Astrocyte (in vitro differentiated cells and primary cell): ENCODE measurements at regions not wholly inside any gene's neighbourhood (a gene's known extent, or its start where the extent isn't known, plus 50 kb on each side); places are given as distances from the start of the nearest gene placed in this dataset.

ENCODE experiments used
- DNase-seq: peaks from one replicate; pipeline ENCODE4 v3.0.0-alpha.2; 2010; ENCODE audit warnings: low read depth
- FAIRE-seq: peaks from 2 replicates; lab custom pipeline; 2011; peaks lifted over from hg19 to GRCh38; lab: Jason Lieb, UNC
- H2AFZ ChIP-seq: 2 replicates; pipeline ENCODE4 v1.6.0; 2012; ENCODE audit warnings: low read depth, low read length, inconsistent platforms
- H3K27ac ChIP-seq: 2 replicates; pipeline ENCODE4 v1.5.1; 2011; ENCODE audit warnings: low read depth, low read length, inconsistent platforms
- H3K27me3 ChIP-seq: 2 replicates; pipeline ENCODE4 v1.6.0; 2011; ENCODE audit warnings: low read length, inconsistent platforms; ENCODE audit not compliant: insufficient read depth
- H3K36me3 ChIP-seq: 2 replicates; pipeline ENCODE4 v1.5.1; 2011; ENCODE audit warnings: low read length, inconsistent platforms; ENCODE audit not compliant: insufficient read depth
- H3K4me1 ChIP-seq: 2 replicates; pipeline ENCODE4 v1.5.1; 2011; ENCODE audit warnings: low read length, inconsistent platforms; ENCODE audit not compliant: insufficient read depth
- H3K4me2 ChIP-seq: 2 replicates; pipeline ENCODE4 v1.6.0; 2012; ENCODE audit warnings: low read length, inconsistent platforms
- H3K4me3 ChIP-seq: 2 replicates; pipeline ENCODE4 v1.5.1; 2011; ENCODE audit warnings: low read depth, mild to moderate bottlenecking, low read length, inconsistent platforms; ENCODE audit not compliant: insufficient read depth
- H3K79me2 ChIP-seq: 2 replicates; pipeline ENCODE4 v1.6.0; 2012; ENCODE audit warnings: mild to moderate bottlenecking, low read length, inconsistent platforms; ENCODE audit not compliant: insufficient read depth
- H3K9ac ChIP-seq: 2 replicates; pipeline ENCODE4 v1.6.0; 2012; ENCODE audit warnings: mild to moderate bottlenecking, low read length, inconsistent platforms
- H3K9me3 ChIP-seq: 2 replicates; pipeline ENCODE4 v1.5.1; 2012; ENCODE audit warnings: low read depth, mild to moderate bottlenecking, low read length, inconsistent platforms; ENCODE audit not compliant: insufficient read depth
- H4K20me1 ChIP-seq: 2 replicates; pipeline ENCODE4 v1.6.0; 2012; ENCODE audit warnings: low read length, inconsistent platforms; ENCODE audit not compliant: insufficient read depth
- H3K27ac Mint-ChIP-seq: one replicate; pipeline ENCODE4 v1.8.0; 2021; ENCODE audit warnings: mild to moderate bottlenecking, mixed read lengths; ENCODE audit not compliant: unreplicated experiment
- H3K27me3 Mint-ChIP-seq: one replicate; pipeline ENCODE4 v1.8.0; 2021; ENCODE audit warnings: low read depth, mixed read lengths; ENCODE audit not compliant: unreplicated experiment
- H3K36me3 Mint-ChIP-seq: one replicate; pipeline ENCODE4 v1.8.0; 2021; ENCODE audit warnings: low read depth, mixed read lengths; ENCODE audit not compliant: unreplicated experiment
- H3K4me1 Mint-ChIP-seq: one replicate; pipeline ENCODE4 v1.8.0; 2021; ENCODE audit warnings: low read depth, mixed read lengths; ENCODE audit not compliant: unreplicated experiment
- H3K4me3 Mint-ChIP-seq: one replicate; pipeline ENCODE4 v1.8.0; 2021; ENCODE audit warnings: mild to moderate bottlenecking, moderate library complexity, mixed read lengths; ENCODE audit not compliant: unreplicated experiment
- H3K9me3 Mint-ChIP-seq: one replicate; pipeline ENCODE4 v1.8.0; 2021; ENCODE audit warnings: mild to moderate bottlenecking, mixed read lengths; ENCODE audit not compliant: unreplicated experiment
- EZH2 ChIP-seq: IDR thresholded peaks from 2 replicates; pipeline ENCODE4 v1.6.1; 2012; ENCODE audit warnings: mild to moderate bottlenecking, low read length, inconsistent platforms; ENCODE audit not compliant: insufficient read depth
- TF ChIP-seq, protein P1 (sequence below): IDR thresholded peaks from 2 replicates; pipeline ENCODE4 v1.5.1; 2011; ENCODE audit warnings: low read depth, mild to moderate bottlenecking, inconsistent platforms, low read length, moderate library complexity; ENCODE audit not compliant: insufficient read depth

DNA sequence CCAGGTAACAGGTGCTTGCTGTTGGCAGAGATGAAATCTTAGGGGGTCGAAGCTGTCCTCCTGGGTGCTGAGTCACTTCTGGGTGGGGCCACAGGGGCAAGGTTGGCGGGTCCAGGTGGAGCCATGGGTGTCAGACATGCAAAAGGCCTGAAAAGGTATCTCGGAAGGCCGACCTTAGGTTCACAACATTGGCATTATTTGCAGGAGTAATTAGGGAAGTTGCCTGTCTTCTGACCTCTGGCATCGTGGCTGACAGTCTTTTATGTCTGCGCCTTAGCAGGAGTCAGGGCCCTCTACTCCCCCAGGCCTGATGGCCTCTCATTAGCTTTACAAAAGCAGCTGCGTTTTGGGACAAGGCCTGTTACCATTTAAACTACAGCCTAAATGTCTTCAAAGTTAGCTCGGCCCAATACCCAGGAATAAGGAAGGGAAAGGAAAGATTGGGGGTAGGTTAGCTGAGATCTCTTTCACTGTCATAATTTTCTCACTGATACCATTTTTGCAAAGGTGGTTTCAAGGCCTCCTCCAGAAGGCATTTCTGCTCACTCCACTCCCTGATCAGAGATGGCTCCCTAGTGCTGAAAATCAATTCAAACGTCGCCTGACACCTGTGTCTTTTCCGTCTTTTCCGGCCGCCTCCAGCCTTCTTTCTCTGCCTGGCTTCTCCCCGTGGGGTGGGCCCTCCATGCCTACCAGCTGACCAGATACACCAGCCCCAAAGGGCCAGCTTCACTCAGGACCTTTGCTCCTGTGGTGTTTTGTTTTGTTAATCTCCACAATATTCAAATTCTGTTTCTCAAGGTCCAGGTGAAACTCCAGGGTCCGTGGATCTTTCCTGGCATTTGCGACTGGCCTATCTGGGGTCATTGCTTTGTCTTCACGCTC is 90.8 kb downstream of the RHOB start:
- Histone ChIP-seq H3K9ac (no peak overlapping the region), H3K4me3 (no peak overlapping the region), H3K79me2 (no peaks in the 10 kb centered on the region), H3K4me1 (peaks cover 11% of the 10 kb centered on the region), H3K27ac (no peak overlapping the region), H3K36me3 (no peaks in the 10 kb centered on the region), H3K4me2 (no peak overlapping the region), H4K20me1 (no peaks in the 10 kb centered on the region), H3K27me3 (peaks cover 2% of the 10 kb centered on the region), H3K9me3 (no peaks in the 10 kb centered on the region), H2AFZ (no peak overlapping the region)
- Mint-ChIP-seq H3K27ac (no peak overlapping the region), H3K27me3 (peaks cover 38% of the 10 kb centered on the region), H3K36me3 (no peaks in the 10 kb centered on the region), H3K4me3 (no peak overlapping the region), H3K9me3 (peaks cover 2% of the 10 kb centered on the region), H3K4me1 (peaks cover 5% of the 10 kb centered on the region)
- TF ChIP-seq, protein P1, sequence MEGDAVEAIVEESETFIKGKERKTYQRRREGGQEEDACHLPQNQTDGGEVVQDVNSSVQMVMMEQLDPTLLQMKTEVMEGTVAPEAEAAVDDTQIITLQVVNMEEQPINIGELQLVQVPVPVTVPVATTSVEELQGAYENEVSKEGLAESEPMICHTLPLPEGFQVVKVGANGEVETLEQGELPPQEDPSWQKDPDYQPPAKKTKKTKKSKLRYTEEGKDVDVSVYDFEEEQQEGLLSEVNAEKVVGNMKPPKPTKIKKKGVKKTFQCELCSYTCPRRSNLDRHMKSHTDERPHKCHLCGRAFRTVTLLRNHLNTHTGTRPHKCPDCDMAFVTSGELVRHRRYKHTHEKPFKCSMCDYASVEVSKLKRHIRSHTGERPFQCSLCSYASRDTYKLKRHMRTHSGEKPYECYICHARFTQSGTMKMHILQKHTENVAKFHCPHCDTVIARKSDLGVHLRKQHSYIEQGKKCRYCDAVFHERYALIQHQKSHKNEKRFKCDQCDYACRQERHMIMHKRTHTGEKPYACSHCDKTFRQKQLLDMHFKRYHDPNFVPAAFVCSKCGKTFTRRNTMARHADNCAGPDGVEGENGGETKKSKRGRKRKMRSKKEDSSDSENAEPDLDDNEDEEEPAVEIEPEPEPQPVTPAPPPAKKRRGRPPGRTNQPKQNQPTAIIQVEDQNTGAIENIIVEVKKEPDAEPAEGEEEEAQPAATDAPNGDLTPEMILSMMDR, result no peak
- TF ChIP-seq EZH2, result no peak
- no peak for DNase-seq
- FAIRE-seq, result no peak

GRCh38 chr2:20538308-20539132 is 91.6 kb downstream of the RHOB start:
- peaks cover 11% of the 10 kb centered on the region for H3K4me1 ChIP-seq
- no peaks in the 10 kb centered on the region for H3K79me2 ChIP-seq
- H3K9me3 ChIP-seq, result no peaks in the 10 kb centered on the region
- H3K4me3 ChIP-seq, result no peak overlapping the region
- no peak for DNase-seq
- H3K27ac ChIP-seq, result no peak overlapping the region
- H3K36me3 ChIP-seq, result no peaks in the 10 kb centered on the region
- H3K4me2 ChIP-seq, result no peak overlapping the region
- Mint-ChIP-seq H3K36me3 (no peaks in the 10 kb centered on the region), H3K27ac (peak overlapping the region; percentile 12), H3K27me3 (peaks cover 41% of the 10 kb centered on the region), H3K4me1 (peaks cover 5% of the 10 kb centered on the region), H3K9me3 (peaks cover 2% of the 10 kb centered on the region), H3K4me3 (no peak overlapping the region)
- H4K20me1 ChIP-seq, result no peaks in the 10 kb centered on the region
- no peak overlapping the region for H3K9ac ChIP-seq
- H3K27me3 ChIP-seq, result peaks cover 2% of the 10 kb centered on the region
- no peak overlapping the region for H2AFZ ChIP-seq
- TF ChIP-seq, protein P1, result no peak
- TF ChIP-seq EZH2, result no peak
- no peak for FAIRE-seq
